ENCODE measurements at regions not wholly inside any gene's neighbourhood (a gene's known extent, or its start where the extent isn't known, plus 50 kb on each side); places are given as distances from the start of the nearest gene placed in this dataset.
"Not testable (repeated sequence)": the region's sequence is repeated elsewhere in the genome, so short reads cannot be mapped to it uniquely, and the experiment has no call there.

GRCh38 chr2:83261591-83262136 is 1197.4 kb downstream of the SUCLG1 start:
- DNase-seq (ENCODE audit: low spot score), result no peak

DNA sequence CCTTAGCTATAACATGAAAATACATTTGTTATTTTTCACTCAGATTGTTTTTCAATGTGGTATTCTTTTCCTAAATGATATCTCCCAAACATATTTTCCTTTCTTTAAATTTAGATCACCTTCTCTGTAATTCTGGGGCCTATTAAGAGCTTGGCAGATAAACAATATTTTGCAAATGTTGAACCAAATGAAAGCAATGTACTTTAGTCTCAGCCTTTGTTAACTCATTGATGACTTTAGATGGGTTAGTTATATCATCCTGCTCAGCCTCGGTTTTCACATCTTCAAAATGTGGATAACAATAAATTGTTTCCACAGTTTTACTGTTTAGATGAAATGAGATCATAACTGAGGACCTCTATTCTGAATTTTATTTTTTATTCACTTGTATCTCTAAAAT is 1205.2 kb downstream of the SUCLG1 start:
- no peak for DNase-seq (ENCODE audit: low spot score)

- no peak for DNase-seq (ENCODE audit: low spot score)
Observed at GRCh38 chr2:83251321-83251872, 1207.7 kb downstream of the SUCLG1 start.

- DNase-seq (ENCODE audit: low spot score), result not testable (repeated sequence)
Observed at GRCh38 chr2:83245806-83246537, 1213.1 kb downstream of the SUCLG1 start.

GRCh38 chr2:83240611-83241010 is 1218.5 kb downstream of the SUCLG1 start:
- DNase-seq (ENCODE audit: low spot score), result no peak

DNA sequence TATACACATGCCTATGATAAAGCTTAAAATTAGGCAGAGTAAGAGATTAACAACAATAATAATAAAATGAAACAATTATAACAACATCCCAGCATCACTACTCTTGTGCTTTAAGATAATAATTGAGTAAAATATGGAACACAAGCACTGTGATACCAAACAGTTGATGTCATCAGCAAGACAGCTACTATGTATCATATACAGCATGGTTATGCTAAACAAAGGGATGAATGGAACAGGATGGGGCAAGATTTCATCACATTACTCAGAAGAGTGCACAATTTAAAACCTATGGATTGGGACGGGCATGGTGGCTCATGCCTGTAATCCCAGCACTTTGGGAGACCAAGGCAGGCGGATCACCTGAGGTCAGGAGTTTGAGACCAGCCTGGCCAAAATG is 1221.0 kb downstream of the SUCLG1 start:
- no peak for DNase-seq (ENCODE audit: low spot score)

- DNase-seq (ENCODE audit: low spot score), result no peak
Observed at GRCh38 chr2:83234246-83234645, 1224.8 kb downstream of the SUCLG1 start.

- no peak for DNase-seq (ENCODE audit: low spot score)
Observed at GRCh38 chr2:83233781-83234180, 1225.3 kb downstream of the SUCLG1 start.

DNA sequence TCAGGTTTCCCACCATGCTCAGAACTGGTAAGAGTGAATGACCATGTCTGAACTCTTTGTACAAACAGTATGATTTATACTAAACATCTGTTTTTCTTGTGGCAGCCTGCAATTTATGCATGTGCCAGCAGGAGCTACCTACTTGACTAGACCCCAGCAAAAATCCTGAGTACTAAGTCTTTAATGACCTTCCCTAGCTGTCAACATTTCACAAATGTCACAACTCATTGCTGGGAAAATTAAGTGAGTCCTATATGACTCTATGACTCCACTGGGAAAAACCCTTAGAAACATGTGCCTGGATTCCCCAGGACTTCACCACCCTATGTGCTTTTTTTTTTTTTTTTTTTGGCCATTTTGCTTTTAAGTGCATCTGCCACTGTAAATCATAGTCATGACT is 1225.8 kb downstream of the SUCLG1 start:
- no peak for DNase-seq (ENCODE audit: low spot score)

GRCh38 chr2:83229443-83229842 is 1229.6 kb downstream of the SUCLG1 start:
- DNase-seq (ENCODE audit: low spot score), result no peak

GRCh38 chr2:83224591-83225200 is 1234.4 kb downstream of the SUCLG1 start:
- DNase-seq (ENCODE audit: low spot score), result no peak

- no peak for DNase-seq (ENCODE audit: low spot score)
Observed at GRCh38 chr2:83221258-83221657, 1237.8 kb downstream of the SUCLG1 start.

- DNase-seq (ENCODE audit: low spot score), result no peak
Observed at GRCh38 chr2:83217854-83218253, 1241.2 kb downstream of the SUCLG1 start.

DNA sequence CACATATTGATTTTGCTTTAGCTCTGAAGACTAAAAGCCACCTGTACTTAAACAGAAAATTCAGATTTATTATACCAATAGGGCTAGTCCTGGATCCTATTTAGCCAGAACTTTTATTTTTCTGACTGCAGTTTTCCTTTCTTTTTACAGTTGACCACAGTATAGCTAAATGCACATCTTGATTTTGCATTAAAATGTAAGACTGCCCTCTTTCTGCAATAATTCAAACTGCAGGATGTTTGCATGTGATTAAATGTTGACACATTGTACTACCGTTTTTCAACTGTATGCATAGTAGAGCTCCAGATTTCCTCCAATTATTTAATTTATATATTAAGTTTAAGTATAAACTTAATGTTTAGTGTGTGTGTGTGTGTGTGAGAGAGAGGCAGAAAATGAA is 1262.9 kb downstream of the SUCLG1 start:
- DNase-seq (ENCODE audit: low spot score), result no peak

- no peak for DNase-seq (ENCODE audit: low spot score)
Observed at GRCh38 chr2:83191316-83191715, 1267.8 kb downstream of the SUCLG1 start.

DNA sequence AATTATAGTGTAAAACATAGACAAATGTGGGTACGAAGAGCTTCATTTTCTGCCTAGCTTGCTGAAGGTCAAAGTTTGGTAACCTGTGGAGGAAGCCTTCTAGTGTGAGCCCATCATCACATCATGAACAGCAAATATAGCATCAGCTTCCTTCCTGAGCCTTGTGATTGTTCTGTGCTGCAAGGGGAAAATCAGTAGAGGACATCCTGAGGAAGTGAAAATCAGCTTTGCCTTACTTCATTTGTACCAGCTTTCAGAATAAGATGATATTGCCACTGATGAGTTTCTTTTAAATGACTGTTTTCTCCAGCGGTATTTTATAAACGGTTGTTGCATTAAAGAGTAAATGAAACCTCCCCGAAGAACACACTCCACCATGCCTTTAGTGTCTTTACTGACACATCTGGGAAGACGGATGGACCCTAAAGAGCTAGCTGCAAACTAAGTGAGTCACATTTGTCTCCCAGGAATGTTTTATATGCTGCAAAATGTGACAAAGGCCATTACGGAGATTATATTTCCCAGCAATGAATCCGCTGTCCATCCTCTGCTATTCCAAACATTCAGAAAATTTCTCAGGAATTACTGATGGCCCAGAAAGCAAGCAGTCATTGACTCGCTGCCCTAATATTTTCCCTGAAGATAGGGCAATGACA is 1272.8 kb downstream of the SUCLG1 start:
- no peak for DNase-seq (ENCODE audit: low spot score)

DNA sequence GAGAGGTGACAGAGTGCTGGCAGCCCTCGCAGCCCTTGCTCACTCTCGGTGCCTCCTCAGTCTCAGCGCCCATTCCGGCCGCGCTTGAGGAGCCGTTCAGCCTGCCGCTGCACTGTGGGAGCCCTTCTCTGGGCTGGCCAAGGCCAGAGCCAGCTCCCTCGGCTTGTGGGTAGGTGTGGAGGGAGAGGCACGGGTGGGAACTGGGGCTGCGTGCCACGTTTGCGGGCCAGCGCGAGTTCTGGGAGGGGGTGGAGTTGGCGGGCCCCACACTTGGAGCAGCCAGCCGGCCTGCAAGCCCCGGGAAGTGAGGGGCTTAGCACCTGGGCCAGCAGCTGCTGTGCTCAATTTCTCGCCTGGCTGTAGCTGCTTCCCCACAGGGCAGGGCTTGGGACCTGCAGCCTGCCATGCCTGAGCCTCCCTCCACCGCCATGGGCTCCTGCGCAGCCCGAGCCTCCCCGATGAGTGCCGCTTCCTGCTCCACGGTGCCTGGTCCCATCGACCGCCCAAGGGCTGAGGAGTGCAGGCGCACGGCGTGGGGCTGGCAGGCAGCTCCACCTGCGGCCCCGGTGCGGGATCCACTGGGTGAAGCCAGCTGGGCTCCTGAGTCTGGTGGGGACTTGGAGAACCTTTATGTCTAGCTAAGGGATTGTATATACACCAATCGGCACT is 1278.1 kb downstream of the SUCLG1 start:
- DNase-seq (ENCODE audit: low spot score), result not testable (repeated sequence)

DNA sequence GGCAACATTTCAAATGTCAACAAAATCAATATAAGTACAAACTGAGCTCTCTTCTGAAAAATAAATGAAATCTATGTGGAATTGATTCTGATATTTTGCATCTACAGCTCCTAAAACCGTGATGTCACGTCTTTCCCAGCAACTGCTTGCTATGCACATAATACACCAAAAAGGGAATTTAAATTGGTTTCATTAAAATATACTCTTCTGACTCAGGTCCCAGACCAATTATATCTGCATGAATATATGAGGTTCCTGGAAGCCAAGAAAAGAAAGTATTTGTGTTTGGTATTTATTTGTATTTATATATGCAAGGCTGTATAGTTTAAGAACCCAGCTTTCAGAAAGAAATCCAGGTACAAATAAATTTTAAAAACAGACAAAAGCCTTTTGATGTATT is 1282.5 kb downstream of the SUCLG1 start:
- no peak for DNase-seq (ENCODE audit: low spot score)

DNA sequence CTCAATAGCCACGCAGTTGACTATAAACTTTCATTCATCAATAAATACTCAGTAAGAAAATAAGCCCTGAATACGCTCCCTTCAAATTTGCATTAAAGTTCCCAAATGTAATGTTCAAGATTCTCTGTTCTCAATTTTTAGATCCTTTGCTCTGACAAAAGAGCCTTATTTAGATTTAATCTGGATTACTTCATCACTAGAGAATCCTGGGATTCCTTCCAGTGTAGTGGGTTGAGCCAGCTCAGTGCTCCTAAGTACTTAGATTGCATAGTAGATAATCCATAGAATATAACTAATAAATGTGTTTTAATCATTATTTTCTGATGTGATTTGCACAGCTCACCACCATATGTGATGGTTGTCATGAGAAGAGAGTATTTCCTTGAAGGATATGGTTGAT is 1286.2 kb downstream of the SUCLG1 start:
- DNase-seq (ENCODE audit: low spot score), result no peak

DNA sequence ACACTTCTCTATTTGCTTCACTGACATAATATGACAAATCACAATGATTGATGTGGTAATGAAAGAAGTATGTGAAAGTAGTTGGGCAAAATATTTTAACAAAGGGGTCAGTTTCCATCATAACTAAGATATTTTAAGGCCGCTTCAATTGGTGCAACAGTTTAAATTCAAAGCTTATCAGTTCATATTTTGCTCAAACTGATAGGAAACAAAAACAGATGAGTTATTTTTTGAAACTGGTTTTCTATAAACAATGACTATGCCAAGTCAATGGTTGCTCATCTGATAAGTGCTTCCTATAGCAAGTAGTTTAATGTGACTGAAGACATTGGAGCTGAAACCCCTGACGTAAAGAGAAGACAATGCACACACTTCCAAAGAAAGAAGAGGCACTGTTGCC is 1290.7 kb downstream of the SUCLG1 start:
- no peak for DNase-seq (ENCODE audit: low spot score)

DNA sequence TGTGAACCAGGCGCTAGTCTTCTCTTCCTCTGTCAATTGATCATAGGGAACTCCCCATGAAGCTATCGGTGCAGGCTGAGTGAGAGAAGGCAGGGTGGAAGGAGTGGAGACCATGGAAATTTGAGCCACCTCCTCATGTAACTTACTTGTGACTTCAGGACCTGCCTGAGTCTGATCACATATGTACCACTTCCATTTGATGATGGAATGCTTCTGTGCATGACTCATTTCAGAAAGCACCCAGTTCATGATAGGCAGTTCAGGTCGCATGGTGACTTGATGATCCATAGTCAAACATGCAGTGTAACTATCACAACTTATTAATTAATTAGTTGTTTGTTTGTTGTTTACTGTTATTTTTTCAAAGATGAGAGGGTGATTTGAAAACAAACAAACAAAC is 1296.7 kb downstream of the SUCLG1 start:
- no peak for DNase-seq (ENCODE audit: low spot score)

- no peak for DNase-seq (ENCODE audit: low spot score)
Observed at GRCh38 chr2:83160571-83160970, 1298.5 kb downstream of the SUCLG1 start.

All from germinal center (tissue), 1 donor.